Stimulated activated CD8-positive, alpha-beta memory T cell treated with anti-CD3 and anti-CD28 coated beads, Interleukin-7, amount 100 ng/mL, for 48 hours (primary cell): ENCODE measurements at regions not wholly inside any gene's neighbourhood (a gene's known extent, or its start where the extent isn't known, plus 50 kb on each side); places are given as distances from the start of the nearest gene placed in this dataset.

Experiments
- DNase-seq, 2 donors: peaks; one replicate each; pipeline ENCODE4 v3.0.0-alpha.2; 2020; ENCODE audit warnings: low read depth in 1 of 2; ENCODE audit errors: extremely low read depth in 1 of 2

DNA sequence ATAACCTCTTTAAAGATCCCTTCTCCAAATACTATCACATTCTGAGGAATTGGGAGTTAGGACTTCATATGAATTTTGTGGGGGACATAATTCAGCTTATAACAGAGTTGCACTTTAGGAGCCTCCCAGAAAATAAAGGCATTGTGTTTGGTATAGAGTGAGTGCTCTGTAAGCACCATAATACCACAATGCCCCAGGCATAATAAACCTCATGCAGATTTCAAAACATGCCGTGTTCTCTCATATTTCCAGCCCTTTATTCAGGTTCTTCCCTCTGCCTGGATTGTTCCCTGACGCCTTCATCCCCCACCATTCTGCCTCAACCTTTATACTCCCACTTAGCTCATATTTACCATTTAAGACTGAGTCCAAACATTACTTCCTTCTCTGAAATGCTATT lies 398.8 kb upstream of the FAT3 start:
- DNase-seq = no peak

DNA sequence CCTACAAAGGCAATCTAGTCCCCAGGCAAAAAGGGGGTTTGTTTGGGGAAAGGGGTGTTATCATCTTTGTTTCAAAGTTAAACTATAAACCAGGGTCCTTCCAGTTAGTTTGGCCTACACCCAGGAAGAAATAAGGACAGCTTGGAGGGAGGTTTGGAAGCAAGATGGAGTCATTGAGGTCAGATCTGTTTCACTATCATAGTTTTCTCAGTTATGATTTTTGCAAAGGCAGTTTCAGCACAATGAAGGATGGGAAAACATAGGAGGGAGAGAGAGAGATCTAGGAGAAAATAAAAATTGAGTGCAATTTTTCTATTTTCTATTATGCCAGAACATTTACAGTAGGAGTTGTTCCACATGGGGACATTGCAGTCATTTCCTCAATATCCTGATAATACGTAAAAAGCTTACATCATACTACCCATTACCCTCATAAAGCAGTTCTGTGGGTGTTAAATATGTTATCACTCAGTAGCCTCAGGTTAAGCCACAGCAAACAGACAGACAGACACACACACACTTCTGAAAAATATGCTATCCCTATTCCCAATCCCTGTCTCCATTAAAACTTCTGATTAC lies 401.3 kb upstream of the FAT3 start:
- no peak for DNase-seq

DNA sequence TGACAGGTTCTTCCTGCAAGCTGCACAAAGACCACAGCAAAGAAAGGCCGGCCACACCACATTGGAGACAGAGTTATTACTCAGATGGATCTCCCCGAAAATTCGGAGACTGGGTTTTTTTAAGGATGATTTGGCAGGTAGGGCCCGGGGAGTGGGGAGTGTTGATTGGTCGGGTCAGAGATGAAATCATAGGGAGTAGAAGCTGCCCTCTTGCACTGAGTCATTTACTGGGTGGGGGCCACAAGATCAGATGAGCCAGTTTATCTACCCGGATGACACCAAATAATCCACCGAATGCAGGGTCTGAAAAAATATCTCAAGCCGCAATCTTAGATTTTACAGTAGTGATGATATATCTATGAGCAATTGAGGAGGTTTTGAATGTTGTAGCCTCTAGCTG lies 401.8 kb upstream of the FAT3 start:
- DNase-seq = no peak

GRCh38 chr11:91820709-91821108 lies 403.9 kb upstream of the FAT3 start:
- DNase-seq = no peak

GRCh38 chr11:91819777-91820176 lies 404.8 kb upstream of the FAT3 start:
- no peak for DNase-seq

GRCh38 chr11:91819195-91819594 lies 405.4 kb upstream of the FAT3 start:
- no peak for DNase-seq

DNA sequence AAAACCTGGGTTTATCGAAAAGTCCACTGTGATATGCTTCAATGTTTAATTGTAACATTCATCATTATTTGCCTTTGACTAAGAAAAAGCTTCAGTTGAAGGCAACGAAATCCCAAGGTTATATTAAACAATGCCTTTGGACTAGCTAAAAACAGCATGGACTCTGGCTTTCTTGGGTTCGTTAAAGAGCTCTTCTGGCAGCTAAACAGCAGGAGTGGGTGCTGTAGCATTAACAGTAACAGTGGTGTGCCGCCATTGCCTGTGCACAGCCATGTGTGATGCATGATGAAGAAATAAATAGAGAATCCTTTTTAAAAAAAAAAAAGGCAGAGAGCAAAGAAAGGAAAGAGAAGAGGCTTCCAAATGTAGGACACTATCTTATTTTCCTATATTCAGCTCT lies 406.6 kb upstream of the FAT3 start:
- DNase-seq = no peak

DNA sequence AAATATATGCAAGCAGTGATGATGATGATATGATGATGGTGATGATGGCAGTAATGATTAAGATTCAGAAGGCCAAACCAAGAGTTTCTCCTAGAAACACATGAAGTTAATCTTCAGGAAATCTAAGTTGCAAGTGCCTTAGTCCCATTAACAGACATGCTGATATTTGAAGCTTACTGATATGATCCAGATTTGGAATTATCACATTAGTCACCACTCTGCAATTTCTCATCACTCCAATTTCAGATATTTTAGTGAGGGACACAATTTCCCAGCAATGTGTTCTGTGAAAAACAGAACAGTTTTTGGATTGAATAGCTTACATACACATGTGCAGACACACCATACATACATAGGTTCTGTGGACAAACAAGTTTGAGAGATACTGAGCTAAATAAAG lies 411.4 kb upstream of the FAT3 start:
- DNase-seq = no peak

- DNase-seq = no peak
Observed at GRCh38 chr11:91810871-91811270, 413.7 kb upstream of the FAT3 start.

GRCh38 chr11:91805293-91805692 lies 419.3 kb upstream of the FAT3 start:
- DNase-seq = no peak

DNA sequence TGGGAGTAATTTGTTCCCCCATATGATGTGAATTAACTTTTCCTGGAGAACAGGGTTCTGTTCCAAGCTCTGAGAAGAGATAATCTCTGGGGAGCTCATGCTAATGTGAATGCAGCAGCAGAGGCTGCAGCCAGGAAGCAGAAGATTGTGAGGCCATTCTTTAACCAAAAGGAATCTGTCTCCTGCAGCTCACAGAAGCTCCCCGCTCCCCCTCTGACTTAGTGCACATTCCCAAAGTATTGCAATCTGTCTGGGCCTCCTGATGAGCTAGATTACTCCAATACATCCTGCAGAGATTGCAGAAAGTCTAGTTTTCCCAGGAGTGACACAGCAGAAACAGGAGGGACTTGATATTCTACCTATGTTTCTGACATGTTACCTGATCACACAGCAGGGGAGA lies 420.6 kb upstream of the FAT3 start:
- no peak for DNase-seq

GRCh38 chr11:91802475-91802874 lies 422.1 kb upstream of the FAT3 start:
- no peak for DNase-seq

DNA sequence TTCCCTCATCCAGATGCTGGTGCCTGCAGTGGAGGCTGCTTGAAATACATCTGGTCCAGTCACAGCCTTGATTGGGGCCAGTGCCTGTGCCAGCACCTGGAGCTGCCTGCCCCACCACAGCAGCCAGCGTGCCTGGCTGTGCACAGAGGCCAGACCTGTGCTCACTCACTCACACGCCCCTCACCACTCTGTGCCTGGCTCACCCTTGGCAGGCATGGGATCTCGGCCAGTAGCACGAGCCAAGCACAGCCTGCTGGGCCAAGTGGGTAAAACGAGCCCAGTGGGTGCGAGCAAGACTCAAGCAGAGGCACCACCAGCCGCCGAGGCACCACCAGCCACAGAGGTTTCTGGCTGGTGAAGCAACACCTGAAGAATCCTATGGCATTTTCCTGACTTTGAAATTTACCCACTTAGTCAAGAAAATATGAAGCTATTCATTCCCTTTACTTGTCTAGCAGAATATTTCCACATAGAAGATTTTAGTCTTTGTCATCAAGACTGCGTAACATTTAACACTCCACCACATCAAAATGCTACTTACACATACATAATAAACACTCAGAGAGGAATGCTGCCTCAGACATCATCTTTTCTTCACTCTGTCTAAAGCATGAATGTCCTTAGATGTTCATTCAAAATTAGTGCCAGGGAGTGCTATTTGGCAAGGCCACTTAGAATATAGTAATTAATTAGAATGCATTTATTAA lies 424.3 kb upstream of the FAT3 start:
- DNase-seq = no peak

DNA sequence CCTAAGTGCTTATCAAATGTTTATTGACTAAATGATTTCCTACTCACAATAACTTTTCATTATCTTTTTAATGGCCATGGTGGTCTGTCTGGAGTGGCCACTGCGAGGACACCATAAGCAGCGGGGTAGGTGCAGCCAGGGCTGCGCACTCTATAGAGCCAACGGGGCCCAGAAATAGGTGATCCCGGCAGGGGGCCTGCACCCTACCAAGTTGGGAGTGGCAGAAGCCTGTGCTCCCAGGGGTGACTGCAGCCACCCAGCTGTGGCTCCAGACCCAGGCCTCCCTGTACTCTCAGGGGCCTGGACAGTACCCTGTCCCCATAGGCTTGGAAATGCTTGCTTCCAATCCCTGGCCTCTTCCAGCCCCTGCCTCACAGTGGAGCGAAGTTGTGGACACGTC lies 426.4 kb upstream of the FAT3 start:
- DNase-seq = no peak

GRCh38 chr11:91796999-91797398 lies 427.6 kb upstream of the FAT3 start:
- no peak for DNase-seq

GRCh38 chr11:91795139-91795887 lies 429.3 kb upstream of the FAT3 start:
- no peak for DNase-seq

DNA sequence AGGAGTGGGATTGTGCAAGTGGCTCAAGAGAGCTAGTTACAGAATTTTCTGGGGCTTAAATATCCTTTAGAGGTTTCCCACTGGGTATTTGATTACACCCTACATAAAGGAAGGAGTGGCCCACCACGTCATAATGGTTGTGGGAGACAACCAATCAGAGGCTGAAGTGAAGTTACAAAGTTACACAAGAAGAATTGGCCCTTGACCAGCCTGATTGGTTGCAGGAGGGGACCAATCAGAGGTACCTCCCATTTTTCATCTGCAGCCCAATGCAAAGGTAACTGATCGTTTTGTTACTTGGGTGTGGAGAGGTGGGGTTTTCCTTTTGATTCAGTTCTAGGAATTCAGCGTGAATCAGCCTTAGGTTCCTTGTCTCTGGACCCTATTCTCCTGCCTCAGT lies 430.5 kb upstream of the FAT3 start:
- no peak for DNase-seq

DNA sequence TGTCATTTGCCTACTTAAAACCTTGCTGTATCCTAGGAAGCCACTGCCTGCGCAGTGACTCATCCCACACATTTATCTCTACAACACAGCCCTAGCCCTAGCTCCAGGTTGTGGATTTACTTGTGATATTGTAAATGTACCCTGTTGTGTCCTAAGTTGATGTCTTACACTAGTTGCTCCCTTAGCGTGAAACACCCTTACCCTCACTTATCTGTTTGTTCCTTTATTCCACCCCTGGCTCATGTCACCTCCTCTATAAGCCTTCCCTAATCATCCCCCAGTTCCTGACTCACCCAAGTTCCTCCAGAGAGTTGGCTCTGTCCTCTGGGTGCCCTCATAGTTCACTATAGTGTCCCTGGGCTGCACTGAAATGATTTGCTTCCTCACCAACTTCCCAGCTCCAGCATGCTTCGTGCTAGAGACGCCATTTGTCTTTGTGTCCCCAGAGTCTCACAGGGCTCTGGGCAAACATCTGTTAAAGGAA lies 431.8 kb upstream of the FAT3 start:
- no peak for DNase-seq

DNA sequence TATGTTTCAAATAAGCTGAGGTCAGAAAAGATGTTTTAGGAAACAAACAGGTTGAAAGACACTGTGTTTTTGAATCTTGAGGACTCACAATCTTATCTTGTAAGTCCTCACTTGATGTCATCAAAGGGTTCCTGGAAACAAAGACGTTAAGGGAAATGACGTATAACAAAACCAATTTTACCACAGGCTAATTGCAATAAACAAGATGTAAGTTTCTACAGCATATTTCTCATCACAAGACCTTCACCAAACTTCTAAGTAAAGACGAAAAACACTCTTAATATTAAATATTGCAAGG lies 433.5 kb upstream of the FAT3 start:
- DNase-seq = no peak

- no peak for DNase-seq
Observed at GRCh38 chr11:91790346-91791170, 434.1 kb upstream of the FAT3 start.

- no peak for DNase-seq
Observed at GRCh38 chr11:91788764-91789163, 435.9 kb upstream of the FAT3 start.

DNA sequence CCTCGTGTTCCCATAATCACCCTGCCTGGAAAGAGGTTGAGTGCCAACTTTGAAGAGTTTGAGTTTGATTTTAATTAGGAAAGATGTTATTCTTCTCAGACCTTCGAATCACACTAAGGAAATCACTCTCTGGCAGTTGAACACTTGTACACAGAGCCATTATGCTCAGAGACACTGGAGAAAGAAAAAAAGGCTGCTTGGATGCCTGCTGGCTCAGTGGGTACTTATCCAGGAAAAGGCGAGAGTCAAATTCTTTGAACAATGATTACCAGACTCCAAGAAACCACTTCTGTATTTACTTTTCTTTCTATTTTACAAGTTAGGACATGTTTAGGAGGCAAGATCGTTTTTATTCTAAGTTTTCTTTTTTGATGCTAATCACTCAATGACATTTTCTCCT lies 438.5 kb upstream of the FAT3 start:
- DNase-seq = no peak
